ENCODE measurements at regions not wholly inside any gene's neighbourhood (a gene's known extent, or its start where the extent isn't known, plus 50 kb on each side); places are given as distances from the start of the nearest gene placed in this dataset.
A peak's percentile ranks its signal among the peaks of the same experiment; 100 is the strongest.

DNA sequence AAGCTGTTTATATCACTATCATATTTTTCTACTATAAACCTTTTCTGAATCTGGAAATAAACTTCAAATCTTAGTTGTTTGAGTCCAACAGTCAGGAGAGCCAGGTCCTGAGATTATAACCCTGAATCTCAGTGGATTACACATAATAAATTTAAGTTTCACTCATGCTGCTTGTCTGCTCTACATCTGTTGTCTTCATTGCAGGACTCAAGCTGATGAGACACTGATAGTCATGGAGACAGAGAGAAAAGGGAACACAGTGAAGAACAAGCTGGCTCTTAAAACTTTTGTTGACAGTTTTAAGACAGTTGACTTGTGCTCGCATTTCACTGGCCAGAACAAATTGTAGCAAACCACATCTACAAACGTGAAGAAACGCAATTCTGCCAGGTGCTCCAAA, 327.0 kb upstream of the CTSO start:
- Mint-ChIP-seq H3K27me3 (ENCODE audit: insufficient read depth, low read depth) (no peaks in the 10 kb centered on the region), H3K36me3 (no peaks in the 10 kb centered on the region), H3K4me3 (no peak overlapping the region), H3K27ac (no peak overlapping the region), H3K4me1 (no peaks in the 10 kb centered on the region), H3K9me3 (peaks cover 10% of the 10 kb centered on the region)
- DNase-seq (ENCODE audit: low spot score), result no peak
- Histone ChIP-seq H3K4me2 (no peak overlapping the region), H3K79me2 (ENCODE audit: low read depth) (no peaks in the 10 kb centered on the region), H3K4me3 (no peak overlapping the region), H3K9me3 (ENCODE audit: low read depth) (no peaks in the 10 kb centered on the region), H3K9ac (no peak overlapping the region), H3F3A (ENCODE audit: low read depth) (no peaks in the 10 kb centered on the region), H3K27ac (no peak overlapping the region), H3K27me3 (no peaks in the 10 kb centered on the region), H3K36me3 (no peaks in the 10 kb centered on the region), H3K4me1 (no peaks in the 10 kb centered on the region), H2AFZ (replicated peaks) (peak overlapping the region; percentile 30), H4K20me1 (ENCODE audit: low read depth) (no peaks in the 10 kb centered on the region)
- TF ChIP-seq EZH2 (IDR thresholded peaks at IDR 0.05) (no peak), EZH2phosphoT487 (IDR thresholded peaks at IDR 0.05) (no peak)
- TF ChIP-seq, protein P1, sequence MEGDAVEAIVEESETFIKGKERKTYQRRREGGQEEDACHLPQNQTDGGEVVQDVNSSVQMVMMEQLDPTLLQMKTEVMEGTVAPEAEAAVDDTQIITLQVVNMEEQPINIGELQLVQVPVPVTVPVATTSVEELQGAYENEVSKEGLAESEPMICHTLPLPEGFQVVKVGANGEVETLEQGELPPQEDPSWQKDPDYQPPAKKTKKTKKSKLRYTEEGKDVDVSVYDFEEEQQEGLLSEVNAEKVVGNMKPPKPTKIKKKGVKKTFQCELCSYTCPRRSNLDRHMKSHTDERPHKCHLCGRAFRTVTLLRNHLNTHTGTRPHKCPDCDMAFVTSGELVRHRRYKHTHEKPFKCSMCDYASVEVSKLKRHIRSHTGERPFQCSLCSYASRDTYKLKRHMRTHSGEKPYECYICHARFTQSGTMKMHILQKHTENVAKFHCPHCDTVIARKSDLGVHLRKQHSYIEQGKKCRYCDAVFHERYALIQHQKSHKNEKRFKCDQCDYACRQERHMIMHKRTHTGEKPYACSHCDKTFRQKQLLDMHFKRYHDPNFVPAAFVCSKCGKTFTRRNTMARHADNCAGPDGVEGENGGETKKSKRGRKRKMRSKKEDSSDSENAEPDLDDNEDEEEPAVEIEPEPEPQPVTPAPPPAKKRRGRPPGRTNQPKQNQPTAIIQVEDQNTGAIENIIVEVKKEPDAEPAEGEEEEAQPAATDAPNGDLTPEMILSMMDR (IDR thresholded peaks at IDR 0.05), result no peak

DNA sequence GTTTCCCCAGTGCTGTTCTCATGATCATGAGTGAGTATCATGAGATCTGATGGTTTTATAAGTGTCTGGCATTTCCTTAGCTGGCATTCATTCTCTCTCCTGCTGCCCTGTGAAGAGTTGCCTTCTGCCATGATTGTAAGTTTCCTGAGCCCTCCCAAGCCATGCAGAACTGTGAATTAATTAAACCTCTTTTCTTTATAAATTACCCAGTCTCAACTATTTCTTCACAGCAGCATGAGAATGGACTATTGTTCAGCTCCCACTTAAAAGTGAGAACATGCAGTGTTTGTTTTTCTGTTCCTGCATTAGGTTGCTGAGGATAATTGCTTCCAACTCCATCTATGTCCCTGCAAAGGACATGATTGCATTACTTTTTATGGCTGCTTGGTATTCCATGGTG, 311.7 kb upstream of the CTSO start:
- no peaks in the 10 kb centered on the region for H3K79me2 ChIP-seq (ENCODE audit: low read depth)
- H2AFZ ChIP-seq (replicated peaks), result no peak overlapping the region
- Mint-ChIP-seq H3K9me3 (peaks cover 4% of the 10 kb centered on the region), H3K36me3 (no peaks in the 10 kb centered on the region), H3K27ac (no peak overlapping the region), H3K4me3 (no peak overlapping the region), H3K27me3 (ENCODE audit: insufficient read depth, low read depth) (no peaks in the 10 kb centered on the region), H3K4me1 (no peaks in the 10 kb centered on the region)
- no peak overlapping the region for H3K9ac ChIP-seq
- no peak overlapping the region for H3K27ac ChIP-seq
- no peak overlapping the region for H3K4me3 ChIP-seq
- TF ChIP-seq EZH2 (IDR thresholded peaks at IDR 0.05) (no peak), EZH2phosphoT487 (IDR thresholded peaks at IDR 0.05) (no peak)
- TF ChIP-seq, protein P1 (IDR thresholded peaks at IDR 0.05), result no peak
- DNase-seq (ENCODE audit: low spot score), result no peak
- H3F3A ChIP-seq (ENCODE audit: low read depth), result no peaks in the 10 kb centered on the region
- H3K9me3 ChIP-seq (ENCODE audit: low read depth), result no peaks in the 10 kb centered on the region
- no peaks in the 10 kb centered on the region for H3K27me3 ChIP-seq
- no peak overlapping the region for H3K4me2 ChIP-seq
- no peaks in the 10 kb centered on the region for H3K36me3 ChIP-seq
- H4K20me1 ChIP-seq (ENCODE audit: low read depth), result no peaks in the 10 kb centered on the region
- H3K4me1 ChIP-seq, result no peaks in the 10 kb centered on the region

DNA sequence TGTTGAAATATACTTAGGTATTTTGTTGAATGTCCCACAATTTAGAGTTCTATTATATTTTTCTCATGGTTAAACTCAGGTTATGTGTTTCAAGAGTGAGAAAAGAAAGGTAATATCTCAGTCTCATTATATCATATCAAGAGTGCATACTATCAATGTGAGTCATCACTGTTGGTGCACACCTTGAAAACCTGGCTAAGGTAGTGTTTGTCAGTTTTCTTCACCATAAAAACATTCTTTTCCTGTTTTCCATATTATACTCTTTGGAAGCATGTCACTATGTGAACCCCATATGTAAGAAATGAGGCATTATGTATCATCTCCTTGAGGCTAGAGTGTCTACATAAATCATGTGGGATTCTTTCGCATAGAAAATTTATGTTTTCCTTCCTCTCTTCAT, 307.6 kb upstream of the CTSO start:
- H3K4me3 ChIP-seq, result no peak overlapping the region
- H3F3A ChIP-seq (ENCODE audit: low read depth), result no peaks in the 10 kb centered on the region
- no peaks in the 10 kb centered on the region for H3K9me3 ChIP-seq (ENCODE audit: low read depth)
- no peak overlapping the region for H3K4me2 ChIP-seq
- no peaks in the 10 kb centered on the region for H3K79me2 ChIP-seq (ENCODE audit: low read depth)
- H3K36me3 ChIP-seq, result no peaks in the 10 kb centered on the region
- no peaks in the 10 kb centered on the region for H3K27me3 ChIP-seq
- H3K9ac ChIP-seq, result no peak overlapping the region
- TF ChIP-seq, protein P1 (IDR thresholded peaks at IDR 0.05), result no peak
- no peak for TF ChIP-seq EZH2phosphoT487 (IDR thresholded peaks at IDR 0.05)
- TF ChIP-seq EZH2 (IDR thresholded peaks at IDR 0.05), result no peak
- no peaks in the 10 kb centered on the region for H3K4me1 ChIP-seq
- Mint-ChIP-seq H3K27ac (no peak overlapping the region), H3K9me3 (peaks cover 4% of the 10 kb centered on the region), H3K27me3 (ENCODE audit: insufficient read depth, low read depth) (peaks cover 3% of the 10 kb centered on the region), H3K4me1 (peaks cover 3% of the 10 kb centered on the region), H3K36me3 (no peaks in the 10 kb centered on the region), H3K4me3 (no peak overlapping the region)
- H2AFZ ChIP-seq (replicated peaks), result no peak overlapping the region
- DNase-seq (ENCODE audit: low spot score), result no peak
- no peak overlapping the region for H3K27ac ChIP-seq
- no peaks in the 10 kb centered on the region for H4K20me1 ChIP-seq (ENCODE audit: low read depth)

Measured in neural progenitor cell (in vitro differentiated cells).